ENCODE measurements at regions not wholly inside any gene's neighbourhood (a gene's known extent, or its start where the extent isn't known, plus 50 kb on each side); places are given as distances from the start of the nearest gene placed in this dataset.

GRCh38 chr13:53144826-53145225, 116.2 kb downstream of the OLFM4 start:
- DNase-seq (ENCODE audit: low read depth) = no peak

GRCh38 chr13:53150568-53150967, 122.0 kb downstream of the OLFM4 start:
- DNase-seq (ENCODE audit: low read depth) = peak; percentile 1

- no peak for DNase-seq (ENCODE audit: low read depth)
Observed at GRCh38 chr13:53151336-53152056, 122.9 kb downstream of the OLFM4 start.

- DNase-seq (ENCODE audit: low read depth) = no peak
Observed at GRCh38 chr13:53152057-53152421, 123.4 kb downstream of the OLFM4 start.

GRCh38 chr13:53158201-53158600, 129.6 kb downstream of the OLFM4 start:
- no peak for DNase-seq (ENCODE audit: low read depth)

GRCh38 chr13:53159431-53159830, 130.8 kb downstream of the OLFM4 start:
- no peak for DNase-seq (ENCODE audit: low read depth)

GRCh38 chr13:53160211-53160610, 131.6 kb downstream of the OLFM4 start:
- DNase-seq (ENCODE audit: low read depth) = no peak

- no peak for DNase-seq (ENCODE audit: low read depth)
Observed at GRCh38 chr13:53161251-53161650, 132.6 kb downstream of the OLFM4 start.

GRCh38 chr13:53165261-53165660, 136.6 kb downstream of the OLFM4 start:
- no peak for DNase-seq (ENCODE audit: low read depth)

GRCh38 chr13:53167561-53167960, 138.9 kb downstream of the OLFM4 start:
- DNase-seq (ENCODE audit: low read depth) = no peak

GRCh38 chr13:53170910-53171309, 142.3 kb downstream of the OLFM4 start:
- DNase-seq (ENCODE audit: low read depth) = no peak

- DNase-seq (ENCODE audit: low read depth) = no peak
Observed at GRCh38 chr13:53174545-53174944, 145.9 kb downstream of the OLFM4 start.

GRCh38 chr13:53180684-53181083, 152.1 kb downstream of the OLFM4 start:
- no peak for DNase-seq (ENCODE audit: low read depth)

- no peak for DNase-seq (ENCODE audit: low read depth)
Observed at GRCh38 chr13:53182724-53183123, 154.1 kb downstream of the OLFM4 start.

GRCh38 chr13:53188120-53188519, 159.5 kb downstream of the OLFM4 start:
- DNase-seq (ENCODE audit: low read depth) = no peak

GRCh38 chr13:53189162-53189561, 160.5 kb downstream of the OLFM4 start:
- DNase-seq (ENCODE audit: low read depth) = no peak

- DNase-seq (ENCODE audit: low read depth) = peak; percentile 8
Observed at GRCh38 chr13:53191091-53191490, 162.5 kb downstream of the OLFM4 start.

- DNase-seq (ENCODE audit: low read depth) = no peak
Observed at GRCh38 chr13:53197424-53197823, 168.8 kb downstream of the OLFM4 start.

- DNase-seq (ENCODE audit: low read depth) = no peak
Observed at GRCh38 chr13:53198017-53198416, 169.4 kb downstream of the OLFM4 start.

GRCh38 chr13:53198736-53199135, 170.1 kb downstream of the OLFM4 start:
- DNase-seq (ENCODE audit: low read depth) = no peak

GRCh38 chr13:53200075-53200474, 171.5 kb downstream of the OLFM4 start:
- no peak for DNase-seq (ENCODE audit: low read depth)

GRCh38 chr13:53200498-53201453, 172.2 kb downstream of the OLFM4 start:
- DNase-seq (ENCODE audit: low read depth) = no peak

All from M059J (cell line).